CD8-positive, alpha-beta memory T cell (primary cell): ENCODE measurements at regions not wholly inside any gene's neighbourhood (a gene's known extent, or its start where the extent isn't known, plus 50 kb on each side); places are given as distances from the start of the nearest gene placed in this dataset.
"Not testable (repeated sequence)": the region's sequence is repeated elsewhere in the genome, so short reads cannot be mapped to it uniquely, and the experiment has no call there.

ENCODE experiments used
- CTCF ChIA-PET: fragments of 350-600 bp; sonication (Branson Sonifier 250); formaldehyde crosslinking; loops from one replicate; lab custom pipeline; 2021; ENCODE audit warnings: antibody characterized with exemption; lab: Charles Lee
- POLR2A ChIA-PET: fragments of 350-600 bp; sonication (Branson Sonifier 250); formaldehyde crosslinking; loops from one replicate; lab custom pipeline; 2021; ENCODE audit warnings: antibody characterized with exemption; lab: Charles Lee
- DNase-seq, 5 donors: peaks; one replicate each; pipeline versions ENCODE4 v3.0.0 to v3.0.0-alpha.2; 2020 to 2022; ENCODE audit warnings: mixed read lengths in 1 of 5
- H3K27ac ChIP-seq: one replicate; pipeline ENCODE4 v1.7.0; 2013; ENCODE audit warnings: low read depth, mild to moderate bottlenecking, low read length, moderate library complexity
- H3K27me3 ChIP-seq: 2 replicates; pipeline ENCODE4 v1.7.0; 2013; ENCODE audit warnings: low read length, mild to moderate bottlenecking; ENCODE audit not compliant: insufficient read depth, poor library complexity, severe bottlenecking
- H3K36me3 ChIP-seq: 2 replicates; pipeline ENCODE4 v1.7.0; 2013; ENCODE audit warnings: mild to moderate bottlenecking, low read length, moderate library complexity; ENCODE audit not compliant: insufficient read depth
- H3K4me1 ChIP-seq: 2 replicates; pipeline ENCODE4 v1.7.0; 2013; ENCODE audit warnings: mild to moderate bottlenecking, low read length, moderate library complexity; ENCODE audit not compliant: insufficient read depth
- H3K4me3 ChIP-seq: 2 replicates; pipeline ENCODE4 v1.7.0; 2013; ENCODE audit warnings: mild to moderate bottlenecking, low read length
- H3K9me3 ChIP-seq: 2 replicates; pipeline ENCODE4 v1.7.0; 2013; ENCODE audit warnings: mild to moderate bottlenecking, low read length
- H3K27ac Mint-ChIP-seq, 8 donors: one replicate each; pipeline ENCODE4 v1.8.0; 2020 to 2021; ENCODE audit warnings: mixed read lengths in 8 of 8, mild to moderate bottlenecking in 6 of 8, inconsistent platforms in 3 of 8, moderate library complexity in 3 of 8
- H3K27me3 Mint-ChIP-seq, 2 donors: one replicate each; pipeline ENCODE4 v1.8.0; 2020 to 2021; ENCODE audit warnings: mixed read lengths in 2 of 2, mild to moderate bottlenecking in 1 of 2, moderate library complexity in 1 of 2
- H3K36me3 Mint-ChIP-seq, 3 donors: one replicate each; pipeline ENCODE4 v1.8.0; 2020 to 2021; ENCODE audit warnings: mixed read lengths in 3 of 3, inconsistent platforms in 1 of 3, mild to moderate bottlenecking in 1 of 3
- H3K4me1 Mint-ChIP-seq, 3 donors: one replicate each; pipeline ENCODE4 v1.8.0; 2020 to 2021; ENCODE audit warnings: mixed read lengths in 3 of 3, inconsistent platforms in 1 of 3, mild to moderate bottlenecking in 1 of 3
- H3K4me3 Mint-ChIP-seq, 7 donors: one replicate each; pipeline ENCODE4 v1.8.0; 2020 to 2021; ENCODE audit warnings: mixed read lengths in 7 of 7, mild to moderate bottlenecking in 6 of 7, moderate library complexity in 4 of 7, inconsistent platforms in 2 of 7
- H3K9me3 Mint-ChIP-seq, 5 donors: one replicate each; pipeline ENCODE4 v1.8.0; 2020 to 2022; ENCODE audit warnings: mixed read lengths in 5 of 5, mild to moderate bottlenecking in 3 of 5, moderate library complexity in 2 of 5, inconsistent platforms in 1 of 5

DNA sequence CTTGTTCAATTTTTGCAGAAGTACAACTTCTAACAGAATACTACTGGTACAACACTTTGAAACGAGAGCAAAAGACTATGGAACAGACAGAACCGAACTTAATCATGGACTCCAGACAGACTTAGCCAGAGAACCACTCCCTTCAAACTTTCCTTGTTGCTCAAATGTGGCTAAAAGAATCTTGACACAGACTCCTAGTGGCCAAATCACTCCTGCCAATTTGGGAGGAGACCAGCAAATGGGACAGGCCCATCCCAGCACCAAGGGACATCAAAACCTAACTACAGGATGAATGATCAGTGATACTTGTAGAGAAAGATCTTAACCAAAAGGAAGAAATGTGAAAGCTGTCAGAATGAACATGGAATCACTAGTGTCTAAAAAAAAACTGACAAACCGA lies 154.0 kb downstream of the MATN1 start:
- Mint-ChIP-seq H3K4me1 (no peaks in the 10 kb centered on the region), H3K9me3 (peaks cover 4 to 11% (median 8%) of the 10 kb centered on the region in 5 donors), H3K4me3 (no peak overlapping the region), H3K27me3 (peaks cover 9 to 53% of the 10 kb centered on the region in 2 donors), H3K27ac (no peak overlapping the region), H3K36me3 (no peaks in the 10 kb centered on the region)
- POLR2A ChIA-PET, result no interaction called here
- CTCF ChIA-PET, result no interaction called here
- Histone ChIP-seq H3K9me3 (no peaks in the 10 kb centered on the region), H3K27me3 (peaks cover 3% of the 10 kb centered on the region), H3K4me1 (no peaks in the 10 kb centered on the region), H3K27ac (no peak overlapping the region), H3K36me3 (no peaks in the 10 kb centered on the region), H3K4me3 (no peak overlapping the region)
- DNase-seq, result no peak

DNA sequence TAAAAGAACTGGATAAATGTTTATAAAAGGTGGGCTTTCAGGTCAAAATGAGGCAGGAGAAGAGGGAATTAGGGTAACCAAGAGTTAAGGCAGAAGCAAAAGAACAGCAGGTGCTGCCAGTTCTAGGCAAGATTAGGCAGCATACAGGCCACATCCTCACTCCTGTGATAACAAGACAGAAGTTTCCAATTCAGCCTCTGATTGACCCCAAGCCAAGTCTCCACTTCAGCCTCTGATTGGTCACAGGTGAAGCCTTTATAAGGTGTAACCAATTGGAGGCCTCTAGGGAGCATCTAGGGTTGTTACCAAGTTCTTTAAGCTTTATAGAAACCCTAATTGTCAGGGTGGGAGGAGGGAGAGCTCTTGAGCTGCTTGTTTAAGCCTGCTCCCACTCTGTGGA lies 160.8 kb downstream of the MATN1 start:
- H3K36me3 ChIP-seq, result no peaks in the 10 kb centered on the region
- Mint-ChIP-seq H3K9me3 (peaks cover 26 to 49% (median 44%) of the 10 kb centered on the region in 5 donors), H3K27ac (no peak overlapping the region), H3K27me3 (peaks cover 10 to 34% of the 10 kb centered on the region in 2 donors), H3K4me3 (no peak overlapping the region), H3K4me1 (no peaks in the 10 kb centered on the region), H3K36me3 (peaks cover 0 to 2% (median 0%) of the 10 kb centered on the region in 3 donors)
- ChIA-PET CTCF (no interaction called here), POLR2A (no interaction called here)
- no peak overlapping the region for H3K4me3 ChIP-seq
- no peak overlapping the region for H3K27ac ChIP-seq
- peaks cover 5% of the 10 kb centered on the region for H3K9me3 ChIP-seq
- no peak for DNase-seq
- no peaks in the 10 kb centered on the region for H3K4me1 ChIP-seq
- no peaks in the 10 kb centered on the region for H3K27me3 ChIP-seq

- POLR2A ChIA-PET, result no interaction called here
These were observed 171.8 kb downstream of the MATN1 start for GRCh38 chr1:30551603-30552002.

DNA sequence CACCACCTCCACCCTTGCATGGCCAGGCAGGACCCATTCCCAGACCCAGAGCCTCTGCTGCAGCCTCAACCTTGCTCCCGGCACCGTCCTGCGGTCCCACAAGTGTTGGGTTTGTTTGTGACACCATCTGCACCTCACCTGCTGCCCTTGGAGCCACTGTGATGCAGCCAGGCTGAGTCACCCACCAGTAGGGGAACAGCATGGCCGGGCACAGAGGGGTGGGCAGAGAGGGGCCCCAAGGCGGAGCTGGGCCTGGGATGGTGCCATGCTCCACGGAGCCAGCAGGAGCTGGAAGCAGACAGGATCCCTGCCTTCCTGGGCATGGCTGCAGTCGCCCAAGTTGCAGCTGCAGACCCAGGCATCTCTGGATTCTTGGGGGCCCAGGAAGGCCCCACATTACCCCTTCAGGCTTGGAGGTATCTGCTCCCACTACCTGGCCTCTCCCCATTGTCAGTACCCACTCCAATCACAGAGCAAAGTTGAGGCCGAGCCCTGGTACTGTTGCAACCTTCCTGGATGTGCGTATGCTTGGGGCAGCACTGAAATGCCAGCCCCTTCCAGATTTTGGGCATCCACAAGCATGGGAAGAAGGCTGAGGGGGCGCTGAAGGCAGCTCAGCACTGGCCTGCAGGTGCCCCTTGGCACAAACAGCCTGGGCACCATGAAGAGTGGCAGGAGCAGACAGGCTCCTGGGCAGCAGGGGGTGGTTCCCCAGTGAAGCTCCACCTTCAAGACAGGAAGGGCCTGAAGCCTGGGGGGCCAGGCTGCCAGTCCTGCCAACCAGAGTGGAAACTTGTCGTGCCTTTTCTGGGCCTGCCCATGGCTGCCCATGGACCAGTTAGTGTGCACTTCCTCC lies 172.8 kb downstream of the MATN1 start:
- Histone ChIP-seq H3K4me3 (no peak overlapping the region), H3K4me1 (no peaks in the 10 kb centered on the region), H3K36me3 (no peaks in the 10 kb centered on the region), H3K27me3 (no peaks in the 10 kb centered on the region), H3K27ac (no peak overlapping the region), H3K9me3 (no peaks in the 10 kb centered on the region)
- Mint-ChIP-seq H3K27me3 (peaks cover 19 to 34% of the 10 kb centered on the region in 2 donors), H3K4me1 (no peaks in the 10 kb centered on the region), H3K4me3 (no peak overlapping the region), H3K27ac (no peak overlapping the region), H3K36me3 (no peaks in the 10 kb centered on the region), H3K9me3 (peaks cover 0 to 2% (median 0%) of the 10 kb centered on the region in 5 donors)
- DNase-seq, result no peak
- CTCF ChIA-PET, result no interaction called here
- POLR2A ChIA-PET, result no interaction called here

More at GRCh38 chr1:30551603-30552002, 171.8 kb downstream of the MATN1 start:
- H3K36me3 Mint-ChIP-seq, result no peaks in the 10 kb centered on the region
- no peak overlapping the region for H3K4me3 Mint-ChIP-seq
- H3K4me1 ChIP-seq, result no peaks in the 10 kb centered on the region
- H3K9me3 Mint-ChIP-seq, result peaks cover 0 to 8% (median 2%) of the 10 kb centered on the region in 5 donors
- peaks cover 5% of the 10 kb centered on the region for H3K27me3 ChIP-seq
- DNase-seq, result no peak
- CTCF ChIA-PET, result no interaction called here
- no peaks in the 10 kb centered on the region for H3K4me1 Mint-ChIP-seq
- H3K27me3 Mint-ChIP-seq, result peaks cover 19 to 41% of the 10 kb centered on the region in 2 donors
- no peak overlapping the region for H3K4me3 ChIP-seq
- H3K27ac ChIP-seq, result no peak overlapping the region
- H3K27ac Mint-ChIP-seq, result no peak overlapping the region
- no peaks in the 10 kb centered on the region for H3K36me3 ChIP-seq
- no peaks in the 10 kb centered on the region for H3K9me3 ChIP-seq

- CTCF ChIA-PET, H3K9me3 ChIP-seq, H3K4me1 ChIP-seq, H3K36me3 ChIP-seq, H3K4me1 Mint-ChIP-seq, H3K27ac Mint-ChIP-seq, H3K36me3 Mint-ChIP-seq, H3K4me3 Mint-ChIP-seq, H3K9me3 Mint-ChIP-seq, DNase-seq, POLR2A ChIA-PET, H3K27me3 ChIP-seq, H3K27ac ChIP-seq, H3K4me3 ChIP-seq: not testable (repeated sequence)
- H3K27me3 Mint-ChIP-seq, result peaks cover 19 to 27% of the 10 kb centered on the region in 2 donors
These were observed 173.5 kb downstream of the MATN1 start for GRCh38 chr1:30549872-30550271.

DNA sequence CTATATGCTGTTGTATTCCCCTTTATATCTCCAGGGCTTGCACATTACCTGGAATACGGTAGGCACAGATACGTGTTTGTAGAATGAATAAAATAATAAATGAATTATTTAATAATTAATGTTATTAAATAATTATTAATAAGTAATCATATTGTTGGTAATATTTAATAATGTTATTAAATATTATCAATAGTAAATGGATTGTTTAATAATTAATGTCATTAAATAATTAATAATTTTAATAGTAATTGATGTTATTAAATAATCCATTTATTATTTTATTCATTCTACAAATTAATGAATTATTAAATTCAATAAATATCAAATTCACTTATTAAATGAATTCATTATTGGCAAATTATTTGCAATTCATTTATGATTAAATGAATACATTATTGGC lies 175.1 kb downstream of the MATN1 start:
- Mint-ChIP-seq H3K27me3 (peaks cover 13 to 23% of the 10 kb centered on the region in 2 donors), H3K36me3 (no peaks in the 10 kb centered on the region), H3K9me3 (peaks cover 0 to 2% (median 0%) of the 10 kb centered on the region in 5 donors), H3K27ac (no peak overlapping the region), H3K4me3 (no peak overlapping the region), H3K4me1 (no peaks in the 10 kb centered on the region)
- no peaks in the 10 kb centered on the region for H3K27me3 ChIP-seq
- ChIA-PET CTCF (no interaction called here), POLR2A (no interaction called here)
- DNase-seq, result no peak
- H3K9me3 ChIP-seq, result no peaks in the 10 kb centered on the region
- H3K4me3 ChIP-seq, result no peak overlapping the region
- H3K27ac ChIP-seq, result no peak overlapping the region
- no peaks in the 10 kb centered on the region for H3K4me1 ChIP-seq
- no peaks in the 10 kb centered on the region for H3K36me3 ChIP-seq

GRCh38 chr1:30547326-30547725 lies 176.1 kb downstream of the MATN1 start:
- H3K27me3 Mint-ChIP-seq, result peaks cover 7 to 17% of the 10 kb centered on the region in 2 donors
- DNase-seq, CTCF ChIA-PET, H3K27me3 ChIP-seq, H3K4me1 Mint-ChIP-seq, H3K27ac Mint-ChIP-seq, H3K36me3 Mint-ChIP-seq, H3K27ac ChIP-seq, H3K4me3 Mint-ChIP-seq, H3K4me3 ChIP-seq, POLR2A ChIA-PET, H3K9me3 Mint-ChIP-seq, H3K36me3 ChIP-seq, H3K9me3 ChIP-seq, H3K4me1 ChIP-seq: not testable (repeated sequence)

GRCh38 chr1:30545365-30545764 lies 178.0 kb downstream of the MATN1 start:
- Histone ChIP-seq H3K36me3 (no peaks in the 10 kb centered on the region), H3K27ac (no peak overlapping the region), H3K9me3 (no peaks in the 10 kb centered on the region), H3K27me3 (no peaks in the 10 kb centered on the region), H3K4me3 (no peak overlapping the region), H3K4me1 (no peaks in the 10 kb centered on the region)
- H3K4me3 Mint-ChIP-seq, result no peak overlapping the region
- ChIA-PET POLR2A (no interaction called here), CTCF (no interaction called here)
- no peak for DNase-seq
- no peak overlapping the region for H3K27ac Mint-ChIP-seq
- no peaks in the 10 kb centered on the region for H3K36me3 Mint-ChIP-seq
- H3K27me3 Mint-ChIP-seq, result peaks cover 8 to 17% of the 10 kb centered on the region in 2 donors
- no peaks in the 10 kb centered on the region for H3K4me1 Mint-ChIP-seq
- H3K9me3 Mint-ChIP-seq, result peaks cover 0 to 2% (median 0%) of the 10 kb centered on the region in 5 donors
